ENCODE measurements at regions not wholly inside any gene's neighbourhood (a gene's known extent, or its start where the extent isn't known, plus 50 kb on each side); places are given as distances from the start of the nearest gene placed in this dataset.

GRCh38 chr7:145169908-145170307, 334.1 kb upstream of the TPK1 start:
- TF ChIP-seq POLR2A (IDR thresholded peaks at IDR 0.05) (no peak), CTCF (IDR thresholded peaks at IDR 0.05) (no peak)
